ENCODE measurements at regions not wholly inside any gene's neighbourhood (a gene's known extent, or its start where the extent isn't known, plus 50 kb on each side); places are given as distances from the start of the nearest gene placed in this dataset.
A peak's percentile ranks its signal among the peaks of the same experiment; 100 is the strongest.

GRCh38 chr2:67650291-67651133, 253.4 kb downstream of the ETAA1 start:
- Mint-ChIP-seq H3K4me3 (ENCODE audit: unreplicated experiment) (no peak overlapping the region), H3K4me1 (ENCODE audit: unreplicated experiment) (peaks cover 7% of the 10 kb centered on the region), H3K36me3 (ENCODE audit: unreplicated experiment) (no peaks in the 10 kb centered on the region), H3K27me3 (ENCODE audit: unreplicated experiment) (no peaks in the 10 kb centered on the region), H3K27ac (ENCODE audit: unreplicated experiment) (no peak overlapping the region), H3K9me3 (ENCODE audit: unreplicated experiment) (peaks cover 3% of the 10 kb centered on the region)
- TF ChIP-seq CTCF (IDR thresholded peaks at IDR 0.05), result peak; percentile 72
- DNase-seq (ENCODE audit: extremely low spot score, unreplicated experiment), result peak; percentile 86

GRCh38 chr2:67651565-67651964, 254.4 kb downstream of the ETAA1 start:
- no peak for DNase-seq (ENCODE audit: extremely low spot score, unreplicated experiment)
- Mint-ChIP-seq H3K4me3 (ENCODE audit: unreplicated experiment) (no peak overlapping the region), H3K9me3 (ENCODE audit: unreplicated experiment) (peaks cover 3% of the 10 kb centered on the region), H3K36me3 (ENCODE audit: unreplicated experiment) (no peaks in the 10 kb centered on the region), H3K27ac (ENCODE audit: unreplicated experiment) (no peak overlapping the region), H3K4me1 (ENCODE audit: unreplicated experiment) (peaks cover 7% of the 10 kb centered on the region), H3K27me3 (ENCODE audit: unreplicated experiment) (no peaks in the 10 kb centered on the region)
- TF ChIP-seq CTCF (IDR thresholded peaks at IDR 0.05), result no peak

- Mint-ChIP-seq H3K27ac (ENCODE audit: unreplicated experiment) (no peak overlapping the region), H3K4me3 (ENCODE audit: unreplicated experiment) (no peak overlapping the region), H3K4me1 (ENCODE audit: unreplicated experiment) (peaks cover 7% of the 10 kb centered on the region)
These were observed 255.5 kb downstream of the ETAA1 start for GRCh38 chr2:67652679-67653078.

GRCh38 chr2:67656875-67657274, 259.7 kb downstream of the ETAA1 start:
- no peak overlapping the region for H3K27ac Mint-ChIP-seq (ENCODE audit: unreplicated experiment)
- H3K4me3 Mint-ChIP-seq (ENCODE audit: unreplicated experiment), result no peak overlapping the region
- no peaks in the 10 kb centered on the region for H3K4me1 Mint-ChIP-seq (ENCODE audit: unreplicated experiment)
- peaks cover 10% of the 10 kb centered on the region for H3K9me3 Mint-ChIP-seq (ENCODE audit: unreplicated experiment)
- TF ChIP-seq CTCF (IDR thresholded peaks at IDR 0.05), result no peak
- no peak for DNase-seq (ENCODE audit: extremely low spot score, unreplicated experiment)
- no peaks in the 10 kb centered on the region for H3K36me3 Mint-ChIP-seq (ENCODE audit: unreplicated experiment)
- no peaks in the 10 kb centered on the region for H3K27me3 Mint-ChIP-seq (ENCODE audit: unreplicated experiment)

More at GRCh38 chr2:67652679-67653078, 255.5 kb downstream of the ETAA1 start:
- no peak for DNase-seq (ENCODE audit: extremely low spot score, unreplicated experiment)
- TF ChIP-seq CTCF (IDR thresholded peaks at IDR 0.05), result no peak
- Mint-ChIP-seq H3K27me3 (ENCODE audit: unreplicated experiment) (no peaks in the 10 kb centered on the region), H3K9me3 (ENCODE audit: unreplicated experiment) (peaks cover 3% of the 10 kb centered on the region), H3K36me3 (ENCODE audit: unreplicated experiment) (no peaks in the 10 kb centered on the region)

- Mint-ChIP-seq H3K27ac (ENCODE audit: unreplicated experiment) (no peak overlapping the region), H3K4me3 (ENCODE audit: unreplicated experiment) (no peak overlapping the region), H3K4me1 (ENCODE audit: unreplicated experiment) (peaks cover 2% of the 10 kb centered on the region), H3K36me3 (ENCODE audit: unreplicated experiment) (no peaks in the 10 kb centered on the region), H3K9me3 (ENCODE audit: unreplicated experiment) (peaks cover 11% of the 10 kb centered on the region), H3K27me3 (ENCODE audit: unreplicated experiment) (no peaks in the 10 kb centered on the region)
- no peak for DNase-seq (ENCODE audit: extremely low spot score, unreplicated experiment)
- TF ChIP-seq CTCF (IDR thresholded peaks at IDR 0.05), result no peak
These were observed 261.7 kb downstream of the ETAA1 start for GRCh38 chr2:67658820-67659219.

Data from osteocyte (in vitro differentiated cells).